ENCODE measurements at regions not wholly inside any gene's neighbourhood (a gene's known extent, or its start where the extent isn't known, plus 50 kb on each side); places are given as distances from the start of the nearest gene placed in this dataset.

DNA sequence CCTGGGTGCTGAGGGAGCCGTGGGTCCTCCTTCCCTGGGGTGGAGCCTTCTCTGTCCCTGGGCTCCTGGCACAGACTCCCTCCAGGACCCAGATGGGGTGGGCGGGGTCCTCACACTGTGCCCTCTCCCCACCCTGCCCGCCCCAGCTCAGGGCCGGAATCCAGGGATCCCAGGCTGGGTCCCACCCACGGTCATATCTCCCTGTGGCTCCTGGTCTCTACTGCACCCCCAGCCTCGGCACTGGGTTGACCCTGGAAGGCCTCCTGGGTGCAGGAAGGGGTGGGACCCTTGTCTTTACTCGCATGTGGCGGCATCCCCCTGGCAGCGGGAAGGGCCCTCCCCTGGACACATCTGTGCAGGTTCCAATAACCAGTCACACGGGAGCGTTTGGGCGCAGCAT lies 75.8 kb upstream of the EIF5 start (continued):
- TF ChIP-seq REST (IDR thresholded peaks at IDR 0.05; ENCODE audit: unreplicated experiment) (no peak), POLR2AphosphoS5 (IDR thresholded peaks at IDR 0.05; ENCODE audit: low read depth) (no peak), ZNF331 (CRISPR knock-in tag; IDR thresholded peaks at IDR 0.05; ENCODE audit: low read depth) (no peak), EZH2phosphoT487 (IDR thresholded peaks at IDR 0.05; ENCODE audit: unreplicated experiment) (no peak)

- Histone ChIP-seq H3K4me1 (ENCODE audit: insufficient read depth) (peaks cover 6% of the 10 kb centered on the region; the same call in 1 of the 2 replicates), H3F3A (replicated peaks; ENCODE audit: low read depth) (no peaks in the 10 kb centered on the region), H3K27me3 (ENCODE audit: insufficient read depth) (no peaks in the 10 kb centered on the region), H2AFZ (no peak overlapping the region), H3K4me3 (no peak overlapping the region), H3K79me2 (replicated peaks; ENCODE audit: insufficient read depth) (no peaks in the 10 kb centered on the region), H3K4me2 (no peak overlapping the region), H3K36me3 (ENCODE audit: insufficient read depth) (no peaks in the 10 kb centered on the region), H3K27ac (ENCODE audit: low read depth) (no peak overlapping the region), H3K9me2 (ENCODE audit: insufficient read depth) (no peaks in the 10 kb centered on the region), H4K20me1 (replicated peaks; ENCODE audit: insufficient read depth) (no peaks in the 10 kb centered on the region)
- Mint-ChIP-seq H3K9me3 (no peaks in the 10 kb centered on the region), H3K27me3 (ENCODE audit: insufficient read depth, low read depth, poor library complexity) (no peaks in the 10 kb centered on the region), H3K27ac (no peak overlapping the region), H3K4me1 (peaks cover 5% of the 10 kb centered on the region; the same call in 2 of the 3 replicates), H3K4me3 (no peak overlapping the region), H3K36me3 (ENCODE audit: low read depth) (no peaks in the 10 kb centered on the region)
- TF ChIP-seq ZNF331 (CRISPR knock-in tag; IDR thresholded peaks at IDR 0.05; ENCODE audit: low read depth) (no peak), REST (IDR thresholded peaks at IDR 0.05; ENCODE audit: unreplicated experiment) (no peak), EZH2phosphoT487 (IDR thresholded peaks at IDR 0.05; ENCODE audit: unreplicated experiment) (no peak), POLR2AphosphoS5 (IDR thresholded peaks at IDR 0.05; ENCODE audit: low read depth) (no peak), ZNF114 (CRISPR knock-in tag; IDR thresholded peaks at IDR 0.05) (no peak), ETS1 (IDR thresholded peaks at IDR 0.05) (no peak), STAT1 (IDR thresholded peaks at IDR 0.05; ENCODE audit: unreplicated experiment) (no peak), CREB1 (CRISPR knock-in tag; IDR thresholded peaks at IDR 0.05; ENCODE audit: low read depth) (no peak), NANOG (IDR thresholded peaks at IDR 0.05; ENCODE audit: borderline replicate concordance) (no peak), JUNB (IDR thresholded peaks at IDR 0.05; ENCODE audit: unreplicated experiment) (no peak)
- ATAC-seq (no peak), DNase-seq (ENCODE audit: low spot score) (no peak)
Observed at GRCh38 chr14:103259184-103259583, 74.9 kb upstream of the EIF5 start.

All from GM23338 (cell line).